IMR-90 (cell line): ENCODE measurements at regions not wholly inside any gene's neighbourhood (a gene's known extent, or its start where the extent isn't known, plus 50 kb on each side); places are given as distances from the start of the nearest gene placed in this dataset.

Source experiments
- ATAC-seq: fragments of 200-7000 bp; cut with Tn5 transposase; 2 replicates; pipeline ENCODE4 v1.9.1; 2020; ENCODE audit warnings: low read depth, mild to moderate bottlenecking, moderate library complexity
- BruUV-seq: library from RNA; stranded (reverse); fragments of 400-500 nt; replicated peaks from 2 replicates; lab custom pipeline; 2021; lab: Mats Ljungman, UMichigan
- CTCF ChIA-PET: fragments of 300-600 bp; formaldehyde crosslinking; extraction: SDS; loops from one replicate; lab custom pipeline; 2021; ENCODE audit warnings: antibody characterized with exemption; lab: Yijun Ruan, JAX
- POLR2A ChIA-PET: fragments of 300-600 bp; sonication (Branson Sonifier 250); formaldehyde crosslinking; loops from one replicate; lab custom pipeline; 2022; ENCODE audit warnings: antibody characterized with exemption; ENCODE audit not compliant: unreplicated experiment; lab: Charles Lee
- DNase-seq: peaks from one replicate; pipeline ENCODE4 v3.0.0; 2013
- H2AFZ ChIP-seq: replicated peaks from 2 replicates; pipeline ENCODE3; 2013; ENCODE audit warnings: low read length, mild to moderate bottlenecking; ENCODE audit not compliant: poor library complexity
- H2AK5ac ChIP-seq: 2 replicates; pipeline ENCODE4 v1.6.1; 2013; ENCODE audit warnings: low read depth, low read length, inconsistent platforms
- H2AK9ac ChIP-seq: replicated peaks from 2 replicates; pipeline ENCODE3; 2013; ENCODE audit warnings: mild to moderate bottlenecking, low read depth, low read length, moderate library complexity; ENCODE audit not compliant: poor library complexity
- H2BK120ac ChIP-seq: 2 replicates; pipeline ENCODE4 v1.6.1; 2013; ENCODE audit warnings: low read depth, low read length, inconsistent platforms
- H2BK15ac ChIP-seq: 3 replicates; pipeline ENCODE4 v1.6.1; 2013; ENCODE audit warnings: low read depth, low read length, inconsistent platforms
- H2BK20ac ChIP-seq: 2 replicates; pipeline ENCODE4 v1.6.1; 2013; ENCODE audit warnings: low read depth, mild to moderate bottlenecking, inconsistent platforms, low read length, moderate library complexity
- H2BK5ac ChIP-seq: 2 replicates; pipeline ENCODE4 v1.6.1; 2013; ENCODE audit warnings: mild to moderate bottlenecking, low read depth, low read length, inconsistent platforms; ENCODE audit not compliant: poor library complexity, severe bottlenecking
- H3K14ac ChIP-seq: replicated peaks from 2 replicates; pipeline ENCODE4 v1.6.1; 2013; ENCODE audit warnings: low read depth, low read length, inconsistent platforms
- H3K18ac ChIP-seq: 2 replicates; pipeline ENCODE4 v1.6.1; 2013; ENCODE audit warnings: low read depth, low read length, control low read depth
- H3K23ac ChIP-seq: 2 replicates; pipeline ENCODE4 v1.6.1; 2013; ENCODE audit warnings: low read depth, low read length, inconsistent platforms
- H3K27ac ChIP-seq: 2 replicates; pipeline ENCODE4 v1.5.1; 2013; ENCODE audit warnings: mild to moderate bottlenecking, control low read depth, low read length; ENCODE audit not compliant: insufficient read depth
- H3K27me3 ChIP-seq: 2 replicates; pipeline ENCODE4 v1.6.1; 2013; ENCODE audit warnings: low read length; ENCODE audit not compliant: control insufficient read depth, insufficient read depth
- H3K36me3 ChIP-seq: 2 replicates; pipeline ENCODE4 v1.6.1; 2013; ENCODE audit warnings: low read length, mixed read lengths; ENCODE audit not compliant: control insufficient read depth, insufficient read depth
- H3K4ac ChIP-seq: 2 replicates; pipeline ENCODE4 v1.6.1; 2013; ENCODE audit warnings: low read depth, low read length, inconsistent platforms
- H3K4me1 ChIP-seq: 2 replicates; pipeline ENCODE4 v1.6.1; 2013; ENCODE audit warnings: low read length, mixed read lengths; ENCODE audit not compliant: control insufficient read depth, insufficient read depth
- H3K4me2 ChIP-seq: 2 replicates; pipeline ENCODE4 v1.6.1; 2013; ENCODE audit warnings: low read depth, mild to moderate bottlenecking, control low read depth, low read length, moderate library complexity
- H3K4me3 ChIP-seq: 2 replicates; pipeline ENCODE4 v1.5.1; 2013; ENCODE audit warnings: low read depth, mild to moderate bottlenecking, control low read depth, low read length, moderate library complexity; ENCODE audit not compliant: insufficient read depth
- H3K56ac ChIP-seq: 2 replicates; pipeline ENCODE4 v1.6.1; 2013; ENCODE audit warnings: low read length, inconsistent platforms; ENCODE audit not compliant: insufficient read depth; ENCODE audit errors: extremely low read depth
- H3K79me1 ChIP-seq, 2 experiments: 2 replicates each; pipeline ENCODE4 v1.6.1; 2013; ENCODE audit warnings: low read length in 2 of 2, inconsistent platforms in 1 of 2, low read depth in 1 of 2
- H3K9ac ChIP-seq: 2 replicates; pipeline ENCODE4 v1.6.1; 2013; ENCODE audit warnings: low read depth, low read length, control low read depth
- H3K9me1 ChIP-seq: 2 replicates; pipeline ENCODE4 v1.6.1; 2013; ENCODE audit warnings: low read length, inconsistent platforms; ENCODE audit not compliant: insufficient read depth
- H3K9me3 ChIP-seq: 2 replicates; pipeline ENCODE4 v1.6.1; 2013; ENCODE audit warnings: low read length; ENCODE audit not compliant: control insufficient read depth, insufficient read depth
- H4K20me1 ChIP-seq: 2 replicates; pipeline ENCODE4 v1.6.1; 2013; ENCODE audit warnings: low read length, inconsistent platforms; ENCODE audit not compliant: insufficient read depth
- H4K5ac ChIP-seq: 2 replicates; pipeline ENCODE4 v1.6.1; 2013; ENCODE audit warnings: mild to moderate bottlenecking, low read depth, low read length, control low read depth
- H4K8ac ChIP-seq, 2 experiments: 2 replicates each; pipeline ENCODE4 v1.6.1; 2013; ENCODE audit warnings: low read depth in 2 of 2, low read length in 2 of 2, control low read depth in 1 of 2, inconsistent platforms in 1 of 2
- H4K91ac ChIP-seq: 2 replicates; pipeline ENCODE4 v1.6.1; 2013; ENCODE audit warnings: low read depth, low read length, inconsistent platforms; ENCODE audit not compliant: insufficient read depth
- CEBPB ChIP-seq: IDR thresholded peaks from 2 replicates; pipeline ENCODE4 v1.6.1; 2012; ENCODE audit warnings: low read depth, low read length, improper control_type of control experiment
- CHD1 ChIP-seq: IDR thresholded peaks from 2 replicates; pipeline ENCODE4 v1.6.1; 2012; ENCODE audit warnings: low read depth, low read length, improper control_type of control experiment
- FOS ChIP-seq: fragments of 150-350 bp; IDR thresholded peaks from 2 replicates; pipeline ENCODE4 v1.6.1; 2016; ENCODE audit warnings: low read depth, low read length
- MAFK ChIP-seq: IDR thresholded peaks from 2 replicates; pipeline ENCODE4 v1.6.1; 2012; ENCODE audit warnings: low read depth, low read length, improper control_type of control experiment
- MXI1 ChIP-seq: IDR thresholded peaks from 2 replicates; pipeline ENCODE4 v1.6.1; 2012; ENCODE audit warnings: low read depth, mild to moderate bottlenecking, low read length, moderate library complexity, borderline replicate concordance
- NFE2L2 ChIP-seq: fragments of 150-350 bp; IDR thresholded peaks from 2 replicates; pipeline ENCODE4 v1.6.1; 2016; ENCODE audit warnings: low read depth, mild to moderate bottlenecking, low read length
- POLR2A ChIP-seq: IDR thresholded peaks from 2 replicates; pipeline ENCODE4 v1.6.1; 2012; ENCODE audit warnings: mild to moderate bottlenecking, low read depth, low read length
- RAD21 ChIP-seq: IDR thresholded peaks from 2 replicates; pipeline ENCODE4 v1.6.1; 2012; ENCODE audit warnings: low read length, improper control_type of control experiment
- RCOR1 ChIP-seq: IDR thresholded peaks from 2 replicates; pipeline ENCODE4 v1.6.1; 2012; ENCODE audit warnings: mild to moderate bottlenecking, low read length, improper control_type of control experiment; ENCODE audit not compliant: insufficient replicate concordance
- RFX5 ChIP-seq: IDR thresholded peaks from 2 replicates; pipeline ENCODE4 v1.8.0; 2012; ENCODE audit warnings: low read depth, mild to moderate bottlenecking, low read length, moderate library complexity
- SMC3 ChIP-seq: fragments of 150-350 bp; IDR thresholded peaks from 2 replicates; pipeline ENCODE4 v1.6.1; 2016; ENCODE audit warnings: low read depth, mild to moderate bottlenecking, antibody characterized with exemption, low read length, moderate library complexity
- WGBS, 2 experiments: methylation state at CpG; one replicate each; pipeline versions ENCODE4 v1.1.5 to v1.1.7; 2013; ENCODE audit warnings: missing lambda C conversion rate in 2 of 2; ENCODE audit not compliant: insufficient read length in 1 of 2; ENCODE audit errors: extremely low coverage in 2 of 2; 5-methylcytosine and 5-hydroxymethylcytosine counted together
- dilution Hi-C: fragments of 300-500 bp; cut with HindIII; formaldehyde crosslinking; loops from one replicate; pipeline ENCODE4 v1.14.3; 2018; ENCODE audit warnings: low sequenced_read_pairs; ENCODE audit not compliant: unreplicated experiment
- in situ Hi-C: fragments of 300-500 bp; cut with MboI; formaldehyde crosslinking; loops from 3 replicates; pipeline ENCODE4 v1.14.3; 2019; ENCODE audit warnings: low sequenced_read_pairs, inconsistent platforms, mixed read lengths
- intact Hi-C: fragments of 100-400 bp; cut with micrococcal nuclease; formaldehyde crosslinking; loops from 2 replicates; pipeline ENCODE4 v1.10.0; 2022
- TF ChIP-seq, protein P1 (sequence below): conservative IDR thresholded peaks from 2 replicates; pipeline ENCODE4 v1.5.1; 2012; ENCODE audit warnings: mild to moderate bottlenecking, low read depth, low read length, improper control_type of control experiment
- TF ChIP-seq, protein P2 (sequence below): fragments of 150-350 bp; IDR thresholded peaks from 2 replicates; pipeline ENCODE4 v1.6.1; 2017; ENCODE audit warnings: mild to moderate bottlenecking, antibody characterized with exemption, low read length, low read depth

DNA sequence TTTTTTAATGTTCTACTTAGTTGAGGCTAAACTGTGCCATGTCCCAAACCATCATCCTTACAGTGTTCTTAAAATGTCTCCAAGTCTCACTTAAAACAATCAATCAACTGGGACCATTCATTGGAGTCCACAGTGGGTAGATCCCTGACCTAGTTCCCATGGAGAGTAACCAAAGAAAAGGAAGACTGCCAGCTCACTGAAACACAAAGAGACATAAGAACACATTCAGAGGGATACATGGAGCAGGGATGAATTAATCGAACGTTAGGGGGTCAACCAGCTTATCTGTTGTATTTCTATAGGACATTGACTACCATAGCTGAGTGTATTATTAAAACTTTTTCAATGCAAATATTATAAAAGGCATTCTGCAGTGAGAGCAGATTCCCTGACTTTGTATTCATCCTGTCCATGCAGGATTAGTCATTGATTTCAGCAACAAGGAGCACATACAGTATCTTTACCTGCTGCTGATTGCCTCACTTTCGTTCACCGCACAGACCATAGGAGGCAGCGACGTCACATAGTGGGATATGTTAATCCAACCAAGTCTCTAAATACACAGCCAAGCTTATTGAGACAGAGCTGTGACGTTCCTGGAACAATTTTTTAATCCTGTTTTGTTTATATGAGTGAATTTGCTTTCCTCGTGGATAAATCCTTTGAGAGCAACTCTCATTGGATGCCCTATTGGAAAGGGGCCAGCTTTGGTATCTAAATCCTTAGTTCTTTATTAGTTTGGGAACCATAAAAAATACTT, 364.9 kb upstream of the RBMS3 start:
- no CpG with 5 or more reads among the region's 8 CpGs for WGBS, 2 experiments
- no peak overlapping the region for H3K56ac ChIP-seq
- H3K9me3 ChIP-seq, result no peaks in the 10 kb centered on the region
- H2AK9ac ChIP-seq, result no peak overlapping the region
- dilution Hi-C loops, result no loop called here
- H3K79me1 ChIP-seq, result no peaks in the 10 kb centered on the region
- peak overlapping the region; percentile 5; the same call in 1 of the 2 replicates for H3K4ac ChIP-seq
- H2BK120ac ChIP-seq, result no peak overlapping the region
- H3K27ac ChIP-seq, result no peak overlapping the region
- no peak overlapping the region for H4K5ac ChIP-seq
- H2BK15ac ChIP-seq, result 0 out of 3 replicates have a peak overlapping the region, but pooled peaks have one; percentile 4
- no peak overlapping the region for H3K4me3 ChIP-seq
- H4K91ac ChIP-seq, result no peak overlapping the region
- no peak overlapping the region for H3K9ac ChIP-seq
- no peak overlapping the region for H2BK20ac ChIP-seq
- peak; percentile 50 for ATAC-seq
- no peak overlapping the region; the same call in 1 of the 2 replicates for H2AK5ac ChIP-seq
- H3K4me2 ChIP-seq, result peak overlapping the region; percentile 21
- no peaks in the 10 kb centered on the region for H3K27me3 ChIP-seq
- TF ChIP-seq, protein P1, sequence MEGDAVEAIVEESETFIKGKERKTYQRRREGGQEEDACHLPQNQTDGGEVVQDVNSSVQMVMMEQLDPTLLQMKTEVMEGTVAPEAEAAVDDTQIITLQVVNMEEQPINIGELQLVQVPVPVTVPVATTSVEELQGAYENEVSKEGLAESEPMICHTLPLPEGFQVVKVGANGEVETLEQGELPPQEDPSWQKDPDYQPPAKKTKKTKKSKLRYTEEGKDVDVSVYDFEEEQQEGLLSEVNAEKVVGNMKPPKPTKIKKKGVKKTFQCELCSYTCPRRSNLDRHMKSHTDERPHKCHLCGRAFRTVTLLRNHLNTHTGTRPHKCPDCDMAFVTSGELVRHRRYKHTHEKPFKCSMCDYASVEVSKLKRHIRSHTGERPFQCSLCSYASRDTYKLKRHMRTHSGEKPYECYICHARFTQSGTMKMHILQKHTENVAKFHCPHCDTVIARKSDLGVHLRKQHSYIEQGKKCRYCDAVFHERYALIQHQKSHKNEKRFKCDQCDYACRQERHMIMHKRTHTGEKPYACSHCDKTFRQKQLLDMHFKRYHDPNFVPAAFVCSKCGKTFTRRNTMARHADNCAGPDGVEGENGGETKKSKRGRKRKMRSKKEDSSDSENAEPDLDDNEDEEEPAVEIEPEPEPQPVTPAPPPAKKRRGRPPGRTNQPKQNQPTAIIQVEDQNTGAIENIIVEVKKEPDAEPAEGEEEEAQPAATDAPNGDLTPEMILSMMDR, result peak; percentile 51
- TF ChIP-seq MXI1, result no peak
- no peak for TF ChIP-seq RCOR1
- TF ChIP-seq POLR2A, result no peak
- TF ChIP-seq, protein P2, sequence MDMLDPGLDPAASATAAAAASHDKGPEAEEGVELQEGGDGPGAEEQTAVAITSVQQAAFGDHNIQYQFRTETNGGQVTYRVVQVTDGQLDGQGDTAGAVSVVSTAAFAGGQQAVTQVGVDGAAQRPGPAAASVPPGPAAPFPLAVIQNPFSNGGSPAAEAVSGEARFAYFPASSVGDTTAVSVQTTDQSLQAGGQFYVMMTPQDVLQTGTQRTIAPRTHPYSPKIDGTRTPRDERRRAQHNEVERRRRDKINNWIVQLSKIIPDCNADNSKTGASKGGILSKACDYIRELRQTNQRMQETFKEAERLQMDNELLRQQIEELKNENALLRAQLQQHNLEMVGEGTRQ, result no peak
- TF ChIP-seq RAD21, result peak; percentile 60
- no peak for TF ChIP-seq NFE2L2
- no peak for TF ChIP-seq MAFK
- TF ChIP-seq FOS, result peak; percentile 35; the same call in 1 of the 2 replicates
- no peak for TF ChIP-seq RFX5
- no peak for TF ChIP-seq CHD1
- TF ChIP-seq CEBPB, result peak; percentile 95
- TF ChIP-seq SMC3, result peak; percentile 30; the same call in 1 of the 2 replicates
- no peaks in the 10 kb centered on the region for H3K9me1 ChIP-seq
- no peak overlapping the region for H3K14ac ChIP-seq
- H4K20me1 ChIP-seq, result no peaks in the 10 kb centered on the region
- H2AFZ ChIP-seq, result peak overlapping the region; percentile 64
- intact Hi-C loops, result loop anchor here (1.0 to 10.0 kb wide), 5 partner anchors 271 to 851 kb away; no protein-coding TSS in a partner anchor
- H2BK5ac ChIP-seq, result no peak overlapping the region
- ChIA-PET POLR2A (no interaction called here), CTCF (interaction anchor here (0.6 to 1.8 kb wide), 11 partner anchors 54 to 780 kb away, joined by 3 to 9 read pairs (median 3); partner anchors contain the start of gene RBMS3)
- no peak overlapping the region for H4K8ac ChIP-seq
- peaks cover 4% of the 10 kb centered on the region for H3K4me1 ChIP-seq
- no peak overlapping the region for H3K18ac ChIP-seq
- H3K23ac ChIP-seq, result no peak overlapping the region
- in situ Hi-C loops, result loop anchor here (10.0 kb wide), 2 partner anchors 369 to 849 kb away; partner anchors contain the start of gene RBMS3
- no peaks in the 10 kb centered on the region for H3K36me3 ChIP-seq
- BruUV-seq, result no TSS peak
- DNase-seq, result peak; percentile 91
